ENCODE measurements at regions not wholly inside any gene's neighbourhood (a gene's known extent, or its start where the extent isn't known, plus 50 kb on each side); places are given as distances from the start of the nearest gene placed in this dataset.
"Not testable (repeated sequence)": the region's sequence is repeated elsewhere in the genome, so short reads cannot be mapped to it uniquely, and the experiment has no call there.

DNA sequence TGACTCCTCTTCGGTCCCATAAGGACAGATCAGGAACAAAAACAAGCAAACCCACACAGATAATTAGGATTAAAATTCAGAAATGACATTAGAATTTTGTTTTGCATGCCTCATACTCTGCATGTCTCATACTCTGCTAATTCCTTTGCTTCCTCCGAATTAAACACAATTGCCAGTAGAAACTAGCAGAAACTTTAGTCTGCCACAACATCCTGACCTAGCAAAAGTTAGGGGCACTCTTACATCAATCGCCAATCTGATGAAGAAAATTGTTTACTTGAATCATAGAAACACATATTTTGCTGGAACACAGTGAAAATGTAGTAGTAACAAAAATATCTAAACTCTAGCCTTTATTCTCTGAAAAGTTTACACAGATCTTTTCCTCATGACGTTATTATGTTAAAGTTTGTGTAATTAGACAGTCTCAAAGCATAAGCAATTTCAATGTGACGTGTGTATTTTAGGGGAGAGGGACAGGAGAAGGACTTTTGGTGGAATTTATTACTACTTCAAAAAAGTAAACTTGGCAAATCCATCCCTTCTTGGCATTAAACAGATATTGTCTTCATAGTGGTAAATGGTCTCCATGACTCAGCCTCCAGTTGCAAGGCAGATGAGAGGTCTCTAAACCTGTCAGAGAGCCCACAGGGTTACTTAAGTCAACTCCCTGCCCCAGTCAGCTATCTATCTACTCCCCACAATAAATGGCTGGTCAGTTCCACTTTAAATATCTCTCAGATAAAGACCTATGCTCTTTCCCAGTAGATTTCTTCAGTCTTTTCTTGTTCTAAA, 249.8 kb upstream of the UBASH3B start:
- no peak for DNase-seq (ENCODE audit: extremely low read depth, low read depth)

DNA sequence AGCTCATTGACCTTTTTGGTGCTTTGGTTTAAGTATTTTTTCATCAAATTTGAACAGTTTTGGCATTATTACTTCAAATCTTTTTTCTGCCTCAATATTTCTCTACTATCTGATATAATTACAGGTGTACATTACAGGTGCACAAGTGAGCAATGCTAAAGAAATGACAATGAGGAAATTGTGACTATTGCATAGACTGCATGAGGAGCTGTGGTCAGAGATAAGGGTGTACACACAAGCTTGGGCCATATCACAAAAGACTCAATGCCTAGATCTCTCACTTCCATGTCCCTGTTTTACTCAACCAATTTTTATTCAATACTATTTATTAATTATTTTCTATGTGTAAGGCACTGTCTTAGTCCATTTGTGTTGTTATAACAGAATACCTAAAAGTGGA, 251.0 kb upstream of the UBASH3B start:
- no peak for DNase-seq (ENCODE audit: extremely low read depth, low read depth)

DNA sequence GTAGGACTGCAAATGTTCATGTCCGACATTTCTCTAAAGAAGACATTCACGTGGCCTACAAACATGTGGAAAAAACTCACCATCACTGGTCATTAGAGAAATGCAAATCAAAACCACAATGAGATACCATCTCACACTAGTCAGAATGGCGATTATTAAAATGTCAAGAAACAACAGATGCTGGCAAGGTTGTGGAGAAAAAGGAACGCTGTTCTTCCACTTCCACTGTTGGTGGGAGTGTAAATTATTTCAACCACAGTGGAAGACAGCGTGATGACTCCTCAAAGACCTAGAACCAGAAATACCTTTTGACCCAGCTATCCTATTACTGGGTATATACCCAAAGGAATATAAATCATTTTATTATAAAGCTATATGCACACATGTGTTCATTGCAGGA, 253.9 kb upstream of the UBASH3B start:
- not testable (repeated sequence) for DNase-seq (ENCODE audit: extremely low read depth, low read depth)

DNA sequence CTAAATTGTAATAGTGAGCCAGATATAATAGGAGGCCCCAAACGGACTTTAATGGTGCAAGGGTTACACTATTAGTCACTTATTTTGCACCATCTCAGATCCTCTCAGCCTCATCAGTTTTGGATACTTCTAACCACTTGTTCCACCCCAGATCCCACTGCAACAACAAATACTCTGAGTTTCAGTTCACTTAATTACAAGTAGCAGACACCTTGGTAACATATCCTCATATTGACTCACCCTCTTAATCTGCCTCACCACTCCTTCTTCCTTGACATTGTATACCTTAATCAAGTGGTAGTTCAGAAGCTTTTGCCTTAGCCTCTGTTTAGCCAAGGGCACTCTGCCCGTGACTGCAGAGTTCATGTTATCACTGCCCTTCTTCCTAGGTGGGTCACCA, 256.1 kb upstream of the UBASH3B start:
- no peak for DNase-seq (ENCODE audit: extremely low read depth, low read depth)

DNA sequence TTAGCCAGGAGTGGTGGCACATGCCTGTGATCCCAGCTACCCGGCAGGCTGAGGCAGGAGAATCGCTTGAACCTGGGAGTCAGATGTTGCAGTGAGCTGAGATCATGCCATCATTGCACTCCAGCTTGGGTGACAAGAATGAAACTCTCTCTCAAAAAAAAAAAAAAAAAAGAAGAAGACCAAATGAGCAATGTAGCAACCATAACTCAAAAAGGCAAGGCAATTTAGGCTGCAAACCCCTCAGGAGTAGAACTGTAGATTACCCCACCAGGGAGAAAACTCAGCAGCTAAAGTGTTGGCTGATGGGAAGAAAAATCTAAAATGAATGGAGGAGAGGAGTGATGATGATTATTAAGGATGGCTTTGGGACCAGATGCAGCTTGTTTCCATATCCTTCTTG, 256.7 kb upstream of the UBASH3B start:
- no peak for DNase-seq (ENCODE audit: extremely low read depth, low read depth)

DNA sequence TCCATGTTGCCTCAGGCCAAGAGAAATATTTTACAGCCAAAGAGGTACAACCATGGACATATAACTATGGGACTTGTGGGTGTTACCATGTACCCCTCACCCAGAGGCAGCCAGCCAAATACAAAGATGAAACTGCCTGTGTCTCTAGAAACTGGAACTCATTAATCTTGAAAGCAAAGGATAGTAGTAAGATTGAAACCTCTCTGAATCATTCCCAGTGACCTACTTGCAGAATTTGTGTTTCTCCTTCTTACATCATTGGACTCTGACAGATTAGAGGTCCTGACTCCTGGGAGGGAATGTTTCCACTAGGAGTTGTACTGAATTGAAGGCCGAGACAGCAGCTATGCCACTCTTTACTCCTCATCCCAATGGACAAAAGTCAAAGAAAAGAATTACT, 257.4 kb upstream of the UBASH3B start:
- no peak for DNase-seq (ENCODE audit: extremely low read depth, low read depth)

DNA sequence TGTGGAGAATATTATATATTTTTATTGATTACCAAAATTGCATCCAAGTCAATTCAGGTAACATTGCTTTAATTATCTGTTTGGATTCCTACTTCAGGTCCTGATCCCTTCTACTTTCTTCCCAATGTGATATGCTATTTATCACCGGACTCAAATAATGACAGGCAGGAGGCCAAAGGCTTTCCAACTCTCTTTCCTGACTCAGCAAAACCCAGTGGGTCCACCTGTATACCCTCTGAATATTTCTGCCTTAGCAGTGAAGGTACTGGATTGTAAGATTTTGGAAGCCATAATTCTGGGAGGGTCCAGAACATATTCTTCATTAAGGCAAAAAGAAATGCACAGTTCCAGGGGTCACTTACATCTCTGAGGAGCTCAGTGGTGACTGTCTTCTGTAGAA, 260.2 kb upstream of the UBASH3B start:
- DNase-seq (ENCODE audit: extremely low read depth, low read depth), result no peak

DNA sequence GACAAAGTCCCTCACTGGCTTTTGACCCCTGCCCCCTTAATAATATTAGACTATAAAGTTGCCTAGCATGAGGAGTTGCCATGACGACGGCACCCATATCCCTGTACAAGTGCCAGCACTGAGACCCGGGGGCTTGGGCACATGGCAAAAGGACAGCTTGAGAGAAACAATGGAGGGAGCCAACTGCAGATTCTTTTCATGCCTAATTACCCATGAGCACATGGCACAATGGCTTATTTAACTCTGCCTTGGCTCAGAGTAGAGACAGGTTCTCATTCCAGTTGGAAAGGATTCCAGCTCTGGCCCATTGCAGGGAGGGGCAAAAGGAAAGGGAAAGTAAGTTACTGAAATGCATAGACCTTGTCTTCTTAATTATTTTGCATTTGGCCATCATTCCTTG, 261.2 kb upstream of the UBASH3B start:
- no peak for DNase-seq (ENCODE audit: extremely low read depth, low read depth)

DNA sequence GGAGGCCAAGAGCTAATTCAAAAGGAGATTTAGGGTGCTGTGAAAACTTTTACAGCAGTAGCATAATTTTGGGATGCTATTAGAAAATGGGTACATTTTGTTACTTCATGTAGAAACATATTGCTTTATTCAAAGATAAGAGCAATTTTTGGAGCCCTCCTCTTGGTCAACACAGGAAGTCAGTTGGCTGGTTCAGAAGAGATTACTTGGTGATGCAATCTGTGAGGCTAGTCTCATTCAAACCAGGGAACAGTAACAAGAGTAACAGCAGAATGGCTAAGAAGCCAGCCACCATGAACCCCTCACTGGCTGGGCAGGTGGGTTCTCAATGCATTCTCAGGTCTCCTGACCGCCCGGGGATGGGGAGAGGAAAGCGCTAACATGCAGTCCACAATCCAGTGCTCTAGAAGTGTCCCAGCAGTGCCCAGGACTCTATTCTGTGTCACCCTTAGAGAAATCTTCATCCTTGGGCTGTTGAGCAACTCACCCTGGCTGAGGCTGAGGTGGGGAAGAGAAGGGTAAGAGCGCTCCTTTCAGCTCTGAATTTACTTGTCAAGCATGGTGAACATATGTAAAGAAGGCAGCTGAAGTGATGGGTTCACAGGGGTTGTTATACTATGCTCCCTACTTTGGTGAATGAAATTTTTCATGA, 262.2 kb upstream of the UBASH3B start:
- no peak for DNase-seq (ENCODE audit: extremely low read depth, low read depth)

DNA sequence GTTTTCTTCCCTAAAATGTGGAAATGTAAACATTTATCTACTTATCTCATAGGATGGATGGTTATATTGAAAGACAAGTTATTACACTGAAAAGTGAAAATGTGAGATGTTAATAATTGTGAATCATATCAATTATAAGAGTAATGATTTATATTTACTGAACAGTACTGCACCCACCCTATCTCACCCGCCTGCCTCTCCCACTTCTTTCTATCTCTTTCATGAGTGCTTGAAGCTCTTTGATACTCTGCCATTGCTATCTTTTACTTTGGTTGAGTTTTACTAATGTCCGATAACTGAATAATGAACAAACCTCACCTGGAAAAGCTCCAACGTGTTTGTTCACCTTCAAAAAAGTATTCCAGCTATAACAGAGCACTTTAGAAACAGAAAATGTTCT, 263.0 kb upstream of the UBASH3B start:
- DNase-seq (ENCODE audit: extremely low read depth, low read depth), result no peak

DNA sequence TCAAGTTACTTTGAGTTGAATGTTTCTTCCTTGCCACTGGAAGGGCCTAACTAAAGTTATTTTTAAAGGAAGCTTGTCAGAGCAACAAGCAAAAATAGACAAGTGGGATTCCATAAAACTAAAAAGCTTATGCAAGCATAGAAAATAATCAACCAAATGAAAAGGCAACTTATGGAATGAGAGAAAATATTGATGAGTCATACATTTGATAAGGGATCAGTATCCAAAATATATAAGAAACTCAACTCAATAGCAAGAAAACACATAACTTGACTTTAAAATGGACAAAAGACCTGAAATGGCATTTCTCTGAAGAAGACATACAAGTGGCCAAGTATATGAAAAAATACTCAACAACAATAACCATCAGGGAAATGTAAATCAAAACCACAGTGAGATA, 264.5 kb upstream of the UBASH3B start:
- DNase-seq (ENCODE audit: extremely low read depth, low read depth), result no peak

DNA sequence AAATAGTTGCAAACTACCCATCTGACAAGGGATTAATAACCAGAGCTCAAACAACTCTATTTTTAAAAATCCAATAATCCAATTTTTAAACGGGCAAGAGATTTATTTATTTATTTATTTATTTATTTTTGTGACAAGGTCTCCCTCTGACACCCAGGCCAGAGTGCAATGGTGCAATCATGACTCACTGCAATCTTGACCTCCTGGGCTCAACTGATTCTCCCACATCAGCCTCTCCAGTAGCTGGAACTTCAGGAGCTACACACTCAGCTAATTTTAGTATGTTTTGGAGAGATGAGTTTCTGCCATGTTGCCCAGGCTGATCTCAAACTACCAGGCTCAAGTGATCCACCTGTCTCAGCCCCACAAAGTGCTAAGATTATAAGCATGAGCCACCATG, 267.2 kb upstream of the BLID start:
- no peak for DNase-seq (ENCODE audit: extremely low read depth, low read depth)

DNA sequence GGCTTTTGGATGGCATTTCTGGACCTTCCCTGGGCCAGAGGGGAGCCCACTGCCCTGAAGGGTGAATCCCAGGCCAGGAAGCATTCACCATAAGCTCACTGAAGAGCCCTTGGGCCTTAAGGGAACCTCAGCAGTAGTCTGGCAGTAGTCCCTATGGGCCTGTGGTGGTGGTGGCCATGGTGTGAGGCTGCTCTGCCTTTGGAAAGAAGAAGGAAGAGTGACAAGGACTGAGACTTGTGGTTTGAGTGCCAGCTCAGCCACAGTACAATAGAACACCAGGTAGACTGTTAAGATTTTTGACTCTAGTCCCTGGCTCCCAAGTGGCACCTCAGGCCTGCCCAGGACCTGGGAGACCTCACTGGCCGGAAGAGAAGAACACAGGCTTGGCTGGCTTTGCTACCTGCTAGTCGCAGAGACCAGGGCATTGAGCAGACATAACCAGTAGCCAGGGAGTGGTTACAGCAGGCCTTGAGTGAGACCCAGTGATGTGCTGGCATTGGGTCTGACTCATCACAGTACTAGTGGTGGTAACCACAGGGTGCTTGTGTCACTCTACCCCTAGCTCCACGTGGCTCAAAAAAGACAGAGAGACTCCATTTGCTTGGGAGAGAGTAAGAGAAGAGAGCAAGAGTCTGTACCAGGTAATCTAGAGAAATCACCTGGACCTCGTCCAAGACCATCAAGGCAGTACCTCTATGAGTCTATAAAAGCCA, 259.8 kb upstream of the BLID start:
- no peak for DNase-seq (ENCODE audit: extremely low read depth, low read depth)

DNA sequence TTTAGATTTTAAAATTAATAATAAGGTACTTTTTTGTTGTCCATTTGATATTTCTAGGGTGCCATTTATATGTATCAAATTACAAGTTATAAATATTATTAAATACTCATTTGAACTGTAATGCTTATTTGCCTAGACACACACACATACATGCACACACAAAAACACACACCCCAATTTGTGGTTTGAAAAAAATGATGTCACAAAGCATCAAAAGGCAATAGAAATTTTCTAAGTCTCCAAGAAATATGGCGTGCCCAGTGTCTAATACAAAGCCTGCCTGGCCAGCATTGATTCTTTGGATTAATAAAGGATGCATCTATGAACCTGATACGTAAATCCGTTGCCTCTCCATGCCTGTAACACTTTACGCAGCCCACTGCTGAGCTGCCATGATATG, 252.8 kb upstream of the BLID start:
- no peak for DNase-seq (ENCODE audit: extremely low read depth, low read depth)

DNA sequence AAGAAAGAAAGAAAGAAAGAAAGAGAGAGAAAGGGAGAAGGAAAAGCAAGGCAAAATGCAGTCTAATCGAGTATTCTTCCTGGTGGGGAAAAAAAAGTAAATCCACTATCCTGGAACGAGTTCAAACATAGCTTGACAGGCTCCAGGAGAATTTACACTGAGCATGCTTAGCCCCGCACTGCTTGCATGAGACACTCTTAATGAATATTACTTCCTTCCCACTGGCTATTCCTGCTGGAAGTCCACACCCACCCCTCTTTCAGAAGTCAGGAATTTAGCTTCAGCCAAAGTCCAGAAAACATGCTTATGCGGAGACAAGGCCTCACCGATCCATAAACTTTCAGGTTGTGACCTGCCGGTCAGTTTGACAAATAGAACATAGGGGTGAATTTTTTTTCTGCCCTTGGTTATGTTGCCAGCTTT, 251.8 kb upstream of the BLID start:
- no peak for DNase-seq (ENCODE audit: extremely low read depth, low read depth)

DNA sequence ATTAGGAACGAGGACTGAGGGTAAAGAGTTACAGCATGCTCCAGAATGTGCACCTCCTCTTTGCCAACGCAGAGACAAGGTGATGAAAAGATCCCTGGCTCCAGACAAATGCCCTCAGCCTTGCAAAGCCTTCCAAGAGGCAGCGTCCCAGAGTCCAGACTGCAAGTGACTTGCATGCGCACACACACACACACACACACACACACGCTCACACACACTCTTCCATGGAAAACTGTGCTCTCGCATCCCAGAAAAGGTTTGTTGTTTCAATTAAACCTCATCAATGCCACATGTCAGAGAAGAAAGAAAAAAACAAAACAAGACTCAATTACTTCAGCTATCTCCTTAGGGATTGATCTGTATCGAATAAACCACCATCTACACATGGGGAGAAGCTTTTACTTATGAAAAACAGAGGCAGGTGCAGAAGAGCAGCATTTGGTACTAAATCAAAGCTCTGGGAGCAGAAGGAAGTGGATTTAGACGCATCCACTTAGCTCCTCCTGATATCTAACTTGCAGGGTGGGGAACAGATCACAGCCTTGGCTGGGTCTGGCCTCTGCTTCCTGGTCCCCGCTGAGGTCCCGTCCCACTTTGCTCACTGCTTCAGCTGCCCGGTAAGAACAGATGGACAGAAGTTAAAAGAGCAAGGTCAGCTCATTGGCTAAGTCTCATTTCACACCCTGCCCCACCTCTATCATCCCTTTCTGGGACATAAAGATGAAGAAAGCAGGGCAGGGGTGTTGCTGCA, 249.8 kb upstream of the BLID start:
- DNase-seq (ENCODE audit: extremely low read depth, low read depth), result no peak

DNA sequence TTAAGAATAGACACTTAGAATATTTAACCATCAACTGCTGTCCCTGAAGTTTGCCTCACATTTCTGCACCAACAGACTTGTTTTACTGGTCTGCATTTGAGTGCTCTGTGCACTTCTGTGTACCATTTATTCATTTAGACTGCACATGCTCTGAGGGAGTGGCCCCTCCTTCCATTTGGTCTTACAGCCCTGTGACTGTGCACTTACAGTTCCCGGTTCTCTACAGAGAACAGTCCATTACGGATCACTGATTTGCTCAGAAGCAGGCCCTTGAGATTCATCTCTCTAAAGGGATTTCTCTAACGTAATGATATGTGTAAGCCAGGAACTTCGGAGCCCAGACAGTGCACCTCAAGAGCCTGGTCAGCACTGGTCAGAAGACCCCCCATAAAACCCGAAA, 247.3 kb upstream of the BLID start:
- DNase-seq (ENCODE audit: extremely low read depth, low read depth), result no peak

DNA sequence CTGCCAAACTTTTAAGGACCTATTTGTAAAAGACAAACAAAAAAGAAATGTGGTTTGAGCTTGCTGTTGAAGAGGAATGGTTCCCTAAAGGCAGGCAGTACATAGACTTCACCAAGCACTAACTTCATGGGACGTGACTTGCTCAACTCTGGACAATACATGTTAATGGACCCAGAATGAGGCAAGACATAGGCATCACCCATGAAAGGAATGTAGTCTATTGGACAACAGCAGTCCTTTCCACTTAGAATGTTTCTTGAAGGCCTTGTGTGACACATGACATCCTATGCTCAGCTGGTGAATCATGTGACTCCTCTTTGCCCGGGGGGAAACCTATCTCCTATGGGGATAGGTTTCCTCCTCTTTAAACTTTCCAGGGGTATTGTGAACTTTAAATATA, 246.4 kb upstream of the BLID start:
- DNase-seq (ENCODE audit: extremely low read depth, low read depth), result no peak

DNA sequence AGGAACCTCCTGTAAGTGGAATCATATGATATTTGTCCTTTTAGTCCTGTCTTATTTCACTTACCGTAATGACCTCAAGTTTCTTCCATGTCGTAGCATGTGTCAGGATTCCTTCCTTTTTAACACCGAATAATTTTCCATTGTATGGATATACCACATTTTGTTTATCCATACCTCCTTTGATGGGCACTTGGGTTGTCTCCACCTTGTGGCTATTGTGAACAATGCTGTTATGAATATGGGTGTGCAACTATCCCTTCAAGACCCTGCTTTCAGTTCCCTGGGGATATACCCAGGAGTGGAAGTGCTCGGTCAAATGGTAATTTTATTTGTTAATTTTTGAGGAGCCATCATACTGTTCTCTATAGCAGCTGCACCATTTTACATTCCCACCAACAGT, 244.9 kb upstream of the BLID start:
- DNase-seq (ENCODE audit: extremely low read depth, low read depth), result no peak

DNA sequence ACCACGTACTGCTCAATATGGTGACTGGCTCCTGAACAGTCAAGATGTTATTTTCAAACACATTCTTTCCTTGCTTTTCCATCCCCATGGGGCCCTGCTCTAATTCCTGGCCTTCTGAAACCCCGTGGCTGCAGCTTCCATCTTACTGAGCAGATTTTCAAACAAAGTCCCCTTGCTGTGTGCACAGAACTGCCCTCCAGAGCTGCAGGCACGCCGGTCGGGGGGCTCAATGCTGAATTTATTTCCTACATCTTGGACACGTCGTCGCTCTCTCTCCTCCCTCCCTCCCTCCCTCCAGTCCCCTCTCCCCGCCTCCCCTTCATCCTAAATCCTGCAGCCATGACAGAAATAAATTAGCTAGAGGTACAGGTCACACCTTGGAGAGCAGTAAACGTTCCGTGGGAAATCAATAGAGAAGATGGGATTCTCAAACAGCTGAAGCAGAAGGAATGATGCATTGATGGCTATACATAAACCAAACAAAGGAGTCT, 243.1 kb upstream of the BLID start:
- no peak for DNase-seq (ENCODE audit: extremely low read depth, low read depth)

DNA sequence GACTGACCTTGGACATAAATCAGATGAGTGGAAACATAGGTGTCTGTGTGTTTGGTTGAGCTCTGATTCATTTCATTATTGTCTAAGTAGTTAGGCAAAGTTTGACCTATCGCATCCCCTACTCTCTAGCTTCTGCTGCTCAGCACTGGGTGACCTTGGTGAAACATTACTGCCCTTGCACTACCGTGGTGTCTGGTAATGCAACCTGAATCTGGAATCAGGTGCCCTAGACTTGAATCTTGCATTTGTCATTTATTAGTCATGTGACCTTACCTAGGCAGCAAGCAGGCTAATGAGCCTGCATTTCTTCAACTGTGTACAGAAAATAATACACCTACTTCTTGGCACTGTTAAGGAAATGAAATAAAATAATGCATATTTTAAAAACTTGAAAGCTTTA, 242.3 kb upstream of the BLID start:
- DNase-seq (ENCODE audit: extremely low read depth, low read depth), result no peak

Data from NCI-H460 (cell line).